Osteocyte (in vitro differentiated cells): ENCODE measurements at regions not wholly inside any gene's neighbourhood (a gene's known extent, or its start where the extent isn't known, plus 50 kb on each side); places are given as distances from the start of the nearest gene placed in this dataset.

Experiments used
- DNase-seq: peaks from one replicate; pipeline ENCODE4 v3.0.0; 2021; ENCODE audit warnings: mixed read lengths; ENCODE audit not compliant: unreplicated experiment; ENCODE audit errors: extremely low spot score
- H3K27ac Mint-ChIP-seq: one replicate; pipeline ENCODE4 v1.8.0; 2021; ENCODE audit warnings: mild to moderate bottlenecking, mixed read lengths; ENCODE audit not compliant: unreplicated experiment
- H3K27me3 Mint-ChIP-seq: one replicate; pipeline ENCODE4 v1.8.0; 2021; ENCODE audit warnings: mixed read lengths; ENCODE audit not compliant: unreplicated experiment
- H3K36me3 Mint-ChIP-seq: one replicate; pipeline ENCODE4 v1.8.0; 2021; ENCODE audit warnings: mixed read lengths; ENCODE audit not compliant: unreplicated experiment
- H3K4me1 Mint-ChIP-seq: one replicate; pipeline ENCODE4 v1.8.0; 2021; ENCODE audit warnings: mixed read lengths; ENCODE audit not compliant: unreplicated experiment
- H3K4me3 Mint-ChIP-seq: one replicate; pipeline ENCODE4 v1.8.0; 2021; ENCODE audit warnings: mild to moderate bottlenecking, moderate library complexity, mixed read lengths; ENCODE audit not compliant: unreplicated experiment
- H3K9me3 Mint-ChIP-seq: one replicate; pipeline ENCODE4 v1.8.0; 2021; ENCODE audit warnings: mixed read lengths; ENCODE audit not compliant: unreplicated experiment
- CTCF ChIP-seq: fragments of 200-600 bp; sonication (generic); IDR thresholded peaks from 2 replicates; pipeline ENCODE4 v1.5.0; 2021; ENCODE audit warnings: antibody characterized with exemption, mild to moderate bottlenecking, moderate library complexity

DNA sequence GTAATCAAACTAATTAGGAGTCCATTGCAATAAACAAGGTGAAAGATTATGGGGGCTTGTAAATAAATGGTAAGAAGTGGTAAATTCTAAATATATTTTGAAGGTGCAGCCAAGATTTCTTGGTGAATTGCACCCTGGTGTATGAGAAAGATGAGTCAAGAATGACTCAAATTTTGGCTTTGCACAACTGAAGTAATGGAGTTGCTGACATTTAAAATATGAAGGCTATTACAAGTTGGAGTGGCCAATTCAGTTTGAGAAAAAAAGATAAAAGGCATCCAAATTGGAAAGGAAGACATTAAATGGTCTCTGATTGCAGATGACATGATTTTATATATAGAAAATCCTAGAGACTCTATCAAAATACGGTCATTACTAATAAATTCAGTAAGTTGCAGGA, 2330.6 kb downstream of the MAT2B start:
- Mint-ChIP-seq H3K9me3 (no peaks in the 10 kb centered on the region), H3K36me3 (no peaks in the 10 kb centered on the region), H3K4me3 (no peak overlapping the region), H3K4me1 (no peaks in the 10 kb centered on the region), H3K27me3 (no peaks in the 10 kb centered on the region), H3K27ac (no peak overlapping the region)
- no peak for DNase-seq
- TF ChIP-seq CTCF = no peak

DNA sequence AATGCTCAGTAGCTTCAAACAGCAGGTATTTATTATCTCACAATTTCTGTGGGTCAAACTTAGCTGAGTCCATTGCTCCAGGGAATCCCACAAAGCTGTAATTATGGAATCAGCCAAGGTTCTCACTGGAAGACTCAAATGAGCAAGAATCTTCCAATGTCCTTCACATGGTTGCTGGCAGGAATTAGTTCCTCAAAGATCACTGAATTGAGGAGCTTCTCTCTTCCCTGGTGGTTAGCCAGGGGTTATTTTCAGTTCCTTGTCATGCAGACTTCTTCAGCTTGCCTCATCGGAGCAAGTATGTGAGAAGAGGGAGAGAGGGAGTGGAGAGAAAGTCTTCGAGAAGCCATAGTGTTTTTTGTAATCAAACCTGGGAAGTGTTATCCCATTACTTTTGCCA, 2331.9 kb downstream of the MAT2B start:
- no peak overlapping the region for H3K27ac Mint-ChIP-seq
- DNase-seq = no peak
- H3K4me1 Mint-ChIP-seq = no peaks in the 10 kb centered on the region
- H3K27me3 Mint-ChIP-seq = no peaks in the 10 kb centered on the region
- H3K36me3 Mint-ChIP-seq = no peaks in the 10 kb centered on the region
- no peaks in the 10 kb centered on the region for H3K9me3 Mint-ChIP-seq
- H3K4me3 Mint-ChIP-seq = no peak overlapping the region
- TF ChIP-seq CTCF = no peak

DNA sequence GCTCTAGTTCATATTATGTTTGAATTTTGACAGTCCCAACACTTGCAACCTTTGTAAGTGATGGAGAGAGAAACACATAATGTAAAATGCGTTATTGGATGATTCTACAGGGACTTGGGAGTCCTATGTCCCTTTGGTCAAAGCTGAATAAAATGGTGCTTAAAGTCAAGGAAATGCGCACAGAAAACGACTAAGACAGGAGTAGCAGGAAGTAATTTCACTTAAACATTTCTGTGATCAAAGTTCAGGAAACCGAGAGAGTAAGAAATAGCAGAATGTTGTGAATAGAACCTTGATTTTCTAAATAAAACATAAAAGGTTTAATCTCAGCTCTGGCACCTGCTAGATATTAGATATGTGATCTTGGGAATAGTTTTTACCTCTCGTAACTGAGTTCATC, 2339.2 kb downstream of the MAT2B start:
- no peak for TF ChIP-seq CTCF
- Mint-ChIP-seq H3K36me3 (no peaks in the 10 kb centered on the region), H3K27me3 (no peaks in the 10 kb centered on the region), H3K4me3 (no peak overlapping the region), H3K4me1 (no peaks in the 10 kb centered on the region), H3K27ac (no peak overlapping the region), H3K9me3 (no peaks in the 10 kb centered on the region)
- no peak for DNase-seq

DNA sequence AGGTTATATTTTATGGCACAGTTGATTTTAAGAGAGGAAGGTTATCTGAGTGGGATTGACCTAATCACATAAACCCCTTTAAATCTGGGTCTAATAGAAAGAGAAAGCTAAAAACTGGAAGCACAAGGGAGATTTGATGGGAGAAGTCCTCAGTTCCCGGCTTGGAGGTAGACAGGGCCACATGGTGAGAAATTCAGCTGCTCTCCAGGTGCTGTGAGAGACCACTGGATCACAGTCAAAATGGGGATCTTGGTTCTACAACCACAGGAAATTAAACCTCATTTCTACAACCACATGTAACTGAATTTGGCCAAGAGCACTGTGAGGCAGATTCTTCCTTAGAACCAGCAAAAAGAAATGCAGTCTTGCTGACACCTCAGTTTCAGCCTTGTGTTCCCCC, 2352.7 kb downstream of the MAT2B start:
- Mint-ChIP-seq H3K4me3 (no peak overlapping the region), H3K4me1 (no peaks in the 10 kb centered on the region), H3K9me3 (peaks cover 12% of the 10 kb centered on the region), H3K27me3 (no peaks in the 10 kb centered on the region), H3K36me3 (no peaks in the 10 kb centered on the region), H3K27ac (no peak overlapping the region)
- DNase-seq = no peak
- TF ChIP-seq CTCF = no peak

DNA sequence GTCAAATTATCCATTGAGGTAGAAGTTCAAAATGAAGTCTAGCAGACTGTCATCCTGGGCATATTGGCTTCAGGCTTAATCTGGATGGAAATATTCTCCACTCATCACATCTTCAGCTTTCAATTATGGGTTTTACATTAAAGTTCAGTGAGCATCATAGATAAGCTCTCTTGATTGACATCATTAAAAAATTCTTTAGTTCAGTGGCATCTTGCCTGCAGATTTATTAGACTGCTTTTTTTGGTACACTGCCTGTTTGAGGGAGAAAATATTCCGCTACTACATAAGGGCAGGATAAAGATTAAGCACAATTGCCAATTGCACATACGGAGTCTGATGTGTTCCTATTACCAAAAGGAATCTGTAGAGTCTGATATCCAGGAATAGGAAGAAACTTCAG, 2353.8 kb downstream of the MAT2B start:
- Mint-ChIP-seq H3K9me3 (peaks cover 12% of the 10 kb centered on the region), H3K27ac (no peak overlapping the region), H3K36me3 (no peaks in the 10 kb centered on the region), H3K4me1 (no peaks in the 10 kb centered on the region), H3K4me3 (no peak overlapping the region), H3K27me3 (no peaks in the 10 kb centered on the region)
- no peak for DNase-seq
- TF ChIP-seq CTCF = no peak
